GM06990 (cell line): ENCODE measurements at regions not wholly inside any gene's neighbourhood (a gene's known extent, or its start where the extent isn't known, plus 50 kb on each side); places are given as distances from the start of the nearest gene placed in this dataset.
A peak's percentile ranks its signal among the peaks of the same experiment; 100 is the strongest.

ENCODE experiments used
- DNase-seq: peaks from one replicate; pipeline ENCODE4 v3.0.0-alpha.2; 2011; ENCODE audit not compliant: insufficient read length; ENCODE audit errors: extremely low read depth
- H3K27me3 ChIP-seq: replicated peaks from 2 replicates; pipeline ENCODE4 v1.6.0; 2011; ENCODE audit warnings: low read length; ENCODE audit not compliant: control insufficient read depth, insufficient read depth
- H3K36me3 ChIP-seq: 2 replicates; pipeline ENCODE4 v1.5.1; 2011; ENCODE audit warnings: low read length; ENCODE audit not compliant: control insufficient read depth, insufficient read depth
- H3K4me3 ChIP-seq: replicated peaks from 2 replicates; pipeline ENCODE4 v1.5.1; 2011; ENCODE audit warnings: low read depth, mild to moderate bottlenecking, control low read depth, low read length
- CTCF ChIP-seq: IDR thresholded peaks from 2 replicates; pipeline ENCODE4 v1.5.1; 2011; ENCODE audit warnings: low read length, control low read depth, mild to moderate bottlenecking, inconsistent platforms; ENCODE audit not compliant: insufficient read depth, poor library complexity, severe bottlenecking

- no peaks in the 10 kb centered on the region for H3K36me3 ChIP-seq
- TF ChIP-seq CTCF = no peak
- no peak overlapping the region for H3K4me3 ChIP-seq
- no peak for DNase-seq
- no peaks in the 10 kb centered on the region for H3K27me3 ChIP-seq
These were observed 339.8 kb downstream of the ZEB2 start for GRCh38 chr2:144180131-144180530.

GRCh38 chr2:144170179-144170578, 349.7 kb downstream of the ZEB2 start:
- no peak overlapping the region for H3K4me3 ChIP-seq
- no peak for TF ChIP-seq CTCF
- DNase-seq = no peak
- no peaks in the 10 kb centered on the region for H3K27me3 ChIP-seq
- H3K36me3 ChIP-seq = no peaks in the 10 kb centered on the region

- Histone ChIP-seq H3K36me3 (no peaks in the 10 kb centered on the region), H3K4me3 (no peak overlapping the region), H3K27me3 (no peaks in the 10 kb centered on the region)
- TF ChIP-seq CTCF = no peak
- DNase-seq = no peak
These were observed 353.2 kb downstream of the ZEB2 start for GRCh38 chr2:144166743-144167142.

- no peak overlapping the region for H3K4me3 ChIP-seq
- no peaks in the 10 kb centered on the region for H3K36me3 ChIP-seq
- DNase-seq = no peak
- TF ChIP-seq CTCF = no peak
- no peaks in the 10 kb centered on the region for H3K27me3 ChIP-seq
These were observed 354.2 kb downstream of the ZEB2 start for GRCh38 chr2:144165599-144166250.

- DNase-seq = no peak
- Histone ChIP-seq H3K4me3 (no peak overlapping the region), H3K36me3 (no peaks in the 10 kb centered on the region), H3K27me3 (no peaks in the 10 kb centered on the region)
- TF ChIP-seq CTCF = no peak
These were observed 356.3 kb downstream of the ZEB2 start for GRCh38 chr2:144163592-144163991.

GRCh38 chr2:144162652-144163051, 357.3 kb downstream of the ZEB2 start:
- Histone ChIP-seq H3K4me3 (no peak overlapping the region), H3K27me3 (no peaks in the 10 kb centered on the region), H3K36me3 (no peaks in the 10 kb centered on the region)
- DNase-seq = peak; percentile 15
- peak; percentile 74 for TF ChIP-seq CTCF
